Renal pelvis (tissue), 1 donor: ENCODE measurements at regions not wholly inside any gene's neighbourhood (a gene's known extent, or its start where the extent isn't known, plus 50 kb on each side); places are given as distances from the start of the nearest gene placed in this dataset.
"Not testable (repeated sequence)": the region's sequence is repeated elsewhere in the genome, so short reads cannot be mapped to it uniquely, and the experiment has no call there.

Experiments used
- DNase-seq: peaks from one replicate; pipeline ENCODE4 v3.0.0-alpha.2; 2013

DNA sequence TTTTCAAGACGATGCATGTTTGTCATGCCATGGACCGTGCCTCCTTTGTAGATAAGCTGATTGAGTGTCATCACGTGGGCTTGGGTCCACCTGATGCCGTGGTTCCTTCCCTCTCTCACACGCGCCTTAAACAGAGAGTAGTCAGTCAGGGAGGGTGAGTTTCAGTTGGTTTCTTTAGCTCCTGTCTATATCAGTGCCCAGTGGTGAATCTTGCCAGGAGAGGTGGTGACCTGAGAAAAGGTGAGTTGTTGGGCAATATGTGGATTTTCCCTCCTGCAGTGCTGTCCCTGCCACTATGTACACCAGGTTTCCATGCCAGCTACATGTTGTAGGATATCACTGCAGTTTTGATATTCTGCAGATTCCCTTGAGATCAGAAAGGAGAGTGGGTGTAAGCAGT, 129.7 kb downstream of the LAT start:
- DNase-seq: no peak

DNA sequence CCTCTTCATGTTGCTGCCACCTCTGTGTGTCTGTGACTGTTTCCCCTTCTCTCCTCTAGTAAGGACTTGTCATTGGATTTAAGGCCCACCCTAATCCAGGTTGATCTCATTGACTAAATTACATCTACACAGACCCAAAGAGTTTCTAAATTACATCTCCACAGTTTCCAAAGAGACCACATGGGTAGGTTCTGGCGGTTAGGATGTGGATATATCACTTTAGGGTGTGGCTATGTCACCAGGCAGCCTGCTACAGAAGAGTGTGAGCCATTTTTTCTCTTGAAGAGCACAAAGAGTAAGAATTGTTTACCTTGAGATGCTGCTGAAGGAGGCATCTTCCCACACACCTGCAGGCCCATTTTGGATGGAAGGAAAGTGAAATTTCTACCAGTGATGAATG, 128.6 kb downstream of the LAT start:
- not testable (repeated sequence) for DNase-seq

DNA sequence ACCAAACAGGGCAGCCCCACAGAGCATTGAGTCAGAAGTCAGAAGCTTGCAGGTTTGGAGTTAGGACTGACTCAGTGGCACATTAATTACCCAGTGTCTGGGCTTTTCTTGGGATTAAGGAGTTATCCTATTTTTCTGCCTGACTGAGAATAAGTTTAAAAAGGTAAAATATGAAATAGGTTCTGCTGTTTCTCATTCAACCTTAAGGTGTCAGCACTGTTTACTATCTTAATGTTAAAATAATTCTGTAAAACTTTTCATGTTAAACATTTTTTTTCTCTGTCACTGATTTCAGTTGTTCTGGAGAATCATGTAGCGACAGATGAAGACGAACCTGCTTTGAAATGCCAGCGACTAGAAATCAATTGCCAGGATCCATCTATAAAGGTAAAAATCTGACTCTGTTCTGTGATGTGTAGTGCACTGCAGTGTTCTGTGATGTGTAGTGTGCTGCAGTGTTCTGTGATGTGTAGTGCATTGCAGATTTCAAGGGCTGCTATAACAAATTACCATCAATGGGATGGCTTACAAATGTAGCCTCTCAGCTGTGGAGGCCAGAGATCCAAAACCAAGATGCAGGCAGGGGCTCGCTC, 128.0 kb downstream of the LAT start:
- no peak for DNase-seq

DNA sequence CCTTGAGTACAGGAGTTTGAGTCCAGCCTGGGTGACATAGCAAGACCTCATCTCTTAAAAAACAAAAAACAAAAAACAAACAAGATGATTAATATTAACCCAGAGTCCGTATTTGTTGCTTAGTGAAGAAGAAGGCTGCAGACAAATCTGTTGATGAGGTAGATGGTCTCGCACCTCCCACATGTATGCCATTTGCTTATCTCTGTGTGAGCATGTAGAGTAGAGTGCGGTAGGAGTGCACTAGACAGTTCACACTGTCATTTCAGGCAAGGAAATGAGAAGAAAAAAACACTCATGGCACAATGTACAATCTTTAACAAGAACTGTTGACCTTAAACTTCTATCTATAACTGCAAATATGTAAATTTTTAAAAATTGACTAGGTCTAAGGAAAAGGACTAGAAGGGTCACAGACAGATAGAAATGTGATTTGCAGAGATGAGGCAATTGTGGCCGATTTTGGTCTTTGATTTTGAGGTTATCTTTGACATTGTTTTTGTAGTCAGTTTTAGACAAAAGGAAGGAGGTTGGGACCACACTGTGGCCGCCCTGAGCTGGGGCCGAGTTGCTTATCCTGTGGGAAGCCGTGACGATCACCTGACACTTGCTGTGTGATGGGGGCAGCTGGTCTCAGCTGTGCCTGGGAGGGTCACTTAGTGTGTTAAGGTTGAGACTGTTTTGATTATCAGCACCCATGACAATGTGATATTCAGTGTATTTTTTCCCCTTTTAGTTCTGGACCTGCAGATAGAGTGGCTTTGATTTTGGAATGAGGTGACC, 127.2 kb downstream of the LAT start:
- not testable (repeated sequence) for DNase-seq

DNA sequence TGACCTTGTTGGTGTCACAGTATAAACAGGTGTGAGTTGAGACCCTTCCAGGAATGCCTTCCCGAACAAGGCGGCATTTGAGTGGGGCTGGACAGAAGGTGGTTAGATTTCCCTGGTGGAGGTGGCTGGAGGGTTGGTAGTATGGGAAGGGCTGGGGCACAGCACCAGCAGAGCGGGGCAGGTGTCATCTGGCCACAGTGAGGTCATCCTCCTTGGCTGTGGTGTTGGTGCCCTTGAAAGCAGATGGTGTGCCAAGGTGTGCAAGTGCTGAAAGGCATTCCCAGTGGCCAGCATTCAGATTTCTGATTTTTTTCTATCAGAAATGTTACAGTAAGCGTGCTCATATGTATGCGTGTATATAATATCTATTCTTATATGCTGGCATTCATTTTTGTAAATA, 126.6 kb downstream of the LAT start:
- no peak for DNase-seq

DNA sequence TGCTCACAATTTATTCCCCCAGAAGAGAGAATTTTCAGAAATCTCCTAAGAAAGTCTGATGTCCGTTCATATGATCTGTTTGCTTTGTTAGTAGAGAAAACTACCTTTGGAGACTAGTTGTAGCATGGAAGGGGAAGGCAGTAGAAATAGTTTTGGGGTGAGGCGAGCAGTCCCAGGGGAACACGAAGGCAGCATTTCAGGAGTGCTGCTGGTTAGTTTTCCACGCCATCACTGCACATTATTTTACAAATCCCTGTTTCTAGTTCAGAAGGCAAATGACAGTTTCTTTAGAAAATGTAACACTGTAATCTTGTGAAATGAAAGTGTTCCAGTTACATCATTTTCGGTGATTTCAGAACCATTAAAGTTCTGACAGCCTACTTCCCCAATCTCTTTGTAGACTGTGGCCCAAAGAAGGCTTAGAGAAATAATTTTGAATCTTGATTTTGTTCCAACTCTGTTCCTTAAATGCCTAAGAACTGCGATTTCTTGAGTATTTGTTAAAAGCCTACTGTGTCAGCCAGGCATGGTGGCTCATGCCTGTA, 123.8 kb downstream of the LAT start:
- DNase-seq: not testable (repeated sequence)

DNA sequence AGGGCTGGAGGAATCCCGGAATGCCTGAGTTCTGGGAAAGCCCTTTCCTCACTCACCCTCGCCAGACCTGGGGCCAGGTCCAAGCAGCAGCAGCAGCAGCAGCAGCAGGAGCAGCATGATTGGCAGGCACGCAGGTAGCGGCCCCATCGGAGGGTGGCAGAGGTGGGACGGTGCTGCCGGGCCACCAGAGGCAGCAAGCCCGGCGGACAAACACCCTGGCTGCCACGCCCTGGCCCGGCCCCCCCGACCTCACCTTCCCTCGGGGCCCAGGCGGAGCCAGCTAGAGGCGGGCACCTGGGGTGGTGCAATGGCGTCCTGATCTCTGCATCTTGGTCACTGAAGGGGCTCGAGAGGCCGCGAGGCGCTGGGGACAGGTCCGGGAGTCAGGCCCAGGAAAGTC, 122.4 kb downstream of the LAT start:
- DNase-seq: no peak

DNA sequence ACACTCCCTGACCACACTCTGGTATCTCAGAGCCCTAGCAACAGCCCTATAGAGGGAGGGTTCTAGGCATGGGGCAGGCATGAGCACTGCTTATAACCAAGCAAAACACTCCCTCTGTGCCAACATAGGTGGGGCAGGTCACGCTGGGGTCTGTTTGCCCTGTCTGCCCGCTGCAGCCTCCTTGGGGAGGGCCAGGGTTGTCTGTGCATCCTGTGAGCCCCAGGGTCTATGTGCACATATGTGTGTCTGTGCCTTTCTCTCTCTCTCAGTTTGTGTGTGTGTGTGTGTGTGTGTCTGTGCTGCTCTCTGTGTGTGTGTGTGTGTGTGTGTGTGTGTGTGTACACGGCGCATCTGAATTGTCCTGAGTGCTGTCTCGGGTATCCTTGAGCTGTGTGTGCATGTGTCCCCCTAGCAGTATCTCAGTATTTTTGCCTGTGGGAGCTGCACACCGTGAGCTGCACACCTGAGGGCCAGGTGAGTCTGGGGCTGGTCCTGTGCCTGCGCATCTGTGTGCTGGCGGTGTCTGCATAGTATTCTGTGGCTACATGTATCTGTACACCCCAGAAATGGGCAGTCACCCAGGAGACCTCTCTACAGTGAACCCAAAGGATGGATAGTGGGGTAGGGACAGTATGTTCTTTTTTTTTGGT, 121.5 kb downstream of the LAT start:
- not testable (repeated sequence) for DNase-seq

DNA sequence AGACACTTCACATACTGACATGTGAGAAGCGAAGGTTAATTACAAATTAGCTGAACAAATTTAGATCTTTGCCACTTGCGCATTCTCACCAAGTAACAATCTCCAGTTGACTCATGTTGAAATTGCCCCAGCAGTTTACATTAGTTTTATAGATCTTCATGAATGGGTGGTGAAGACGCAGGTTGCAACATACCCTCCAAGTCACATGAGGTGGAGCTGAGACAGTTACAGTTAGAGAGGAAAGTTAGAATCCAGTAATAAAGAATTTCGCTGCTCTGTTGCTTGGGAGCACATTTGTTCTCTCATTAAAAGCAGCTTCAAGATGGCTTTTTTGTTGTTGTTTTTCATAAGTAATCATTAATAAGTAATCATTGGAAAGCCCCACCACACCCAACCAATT, 119.7 kb downstream of the LAT start:
- DNase-seq: not testable (repeated sequence)

DNA sequence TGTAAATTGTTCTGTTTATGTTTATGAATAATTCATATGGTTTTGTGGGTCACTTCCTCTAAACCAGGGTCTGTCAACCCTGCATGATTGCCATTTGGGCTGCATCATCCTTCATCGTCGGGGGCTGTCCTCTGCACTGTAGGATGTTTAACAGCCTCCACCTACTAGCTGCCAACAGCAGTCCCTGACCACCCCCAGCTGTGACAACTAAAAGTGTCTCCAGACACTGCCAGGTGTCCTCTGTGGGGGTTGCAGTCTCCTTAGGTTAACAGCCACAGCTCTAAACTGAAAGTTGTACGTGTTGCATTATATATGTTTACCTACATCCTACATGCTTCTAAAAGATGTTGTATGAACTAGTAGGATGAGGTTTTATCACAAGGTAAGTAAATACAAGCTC, 113.1 kb downstream of the LAT start:
- not testable (repeated sequence) for DNase-seq

DNA sequence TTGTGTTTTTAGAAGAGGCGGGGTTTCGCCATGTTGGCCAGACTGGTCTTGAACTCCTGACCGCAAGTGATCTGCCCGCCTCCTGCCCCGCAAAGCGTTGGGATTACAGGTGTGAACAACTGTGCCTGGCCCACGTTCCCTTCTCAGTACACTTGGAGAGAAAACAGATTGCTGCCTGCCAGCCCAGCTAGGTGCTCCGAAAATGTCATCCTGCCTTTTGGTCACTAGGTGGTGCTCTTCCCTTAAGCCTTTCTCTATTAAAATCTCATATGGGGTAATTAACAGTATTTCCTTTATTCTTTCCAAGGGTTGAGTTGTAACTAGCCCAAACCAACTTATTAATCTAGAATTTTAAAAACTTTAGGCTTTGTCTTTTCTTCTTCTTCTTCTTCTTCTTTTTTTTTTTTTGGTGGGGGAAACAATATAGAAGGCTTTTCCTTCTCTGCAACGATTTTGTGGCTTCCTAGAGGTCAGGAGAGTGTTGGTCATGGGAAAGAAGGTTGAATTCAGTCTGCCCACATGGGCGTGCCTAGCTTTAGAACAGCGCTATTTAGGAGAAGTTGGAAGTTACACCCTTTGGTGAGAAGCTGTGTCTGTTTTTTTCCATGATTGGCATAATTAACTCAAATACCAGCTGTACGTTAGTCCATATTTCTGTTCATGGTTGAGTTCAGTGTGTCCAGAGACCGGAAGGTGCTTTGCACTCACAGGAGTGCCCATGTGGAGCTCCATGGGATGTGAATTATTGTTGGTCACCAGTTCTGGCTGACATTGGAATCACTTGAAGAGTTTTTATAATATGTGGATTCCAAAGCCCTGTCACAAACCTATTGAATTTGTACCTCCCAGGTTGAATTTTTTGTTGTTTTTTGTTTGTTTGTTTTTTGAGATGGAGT, 110.1 kb downstream of the LAT start:
- not testable (repeated sequence) for DNase-seq

DNA sequence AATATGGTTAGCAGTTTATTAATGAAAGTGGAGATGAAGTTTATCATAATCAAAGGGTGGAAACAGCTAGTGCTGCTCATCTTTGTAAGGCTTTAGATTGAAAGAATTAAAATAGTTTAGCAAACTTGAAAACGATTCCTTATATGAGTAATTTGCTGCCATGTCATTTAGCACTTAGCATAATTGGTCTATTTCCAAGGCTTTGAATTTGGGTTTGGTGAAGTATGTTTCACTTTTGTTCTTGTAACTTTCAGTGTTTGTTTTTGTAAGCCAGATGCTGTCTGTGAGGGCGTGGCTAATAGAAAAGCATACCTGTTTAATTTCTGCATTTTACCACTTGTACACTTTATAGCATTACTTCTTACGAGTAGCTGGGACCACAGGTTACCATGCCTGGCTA, 109.5 kb downstream of the LAT start:
- DNase-seq: not testable (repeated sequence)

DNA sequence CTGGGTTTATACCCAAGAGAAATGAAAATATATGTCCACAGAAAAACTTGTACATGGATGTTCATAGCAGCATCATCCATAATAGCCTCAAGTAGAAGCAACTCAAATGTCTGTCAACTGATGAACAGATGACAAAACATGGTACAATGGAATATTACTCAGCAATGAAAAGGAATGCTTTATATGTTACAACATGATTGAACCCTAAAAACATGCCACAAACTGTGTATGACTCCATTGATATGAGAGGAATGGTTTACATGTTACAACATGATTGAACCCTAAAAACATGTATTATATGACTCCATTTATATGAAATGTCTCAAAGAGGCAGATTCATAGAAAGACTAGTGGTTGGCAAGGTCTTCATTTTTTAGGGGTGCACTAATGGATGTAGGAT, 104.8 kb downstream of the LAT start:
- not testable (repeated sequence) for DNase-seq

DNA sequence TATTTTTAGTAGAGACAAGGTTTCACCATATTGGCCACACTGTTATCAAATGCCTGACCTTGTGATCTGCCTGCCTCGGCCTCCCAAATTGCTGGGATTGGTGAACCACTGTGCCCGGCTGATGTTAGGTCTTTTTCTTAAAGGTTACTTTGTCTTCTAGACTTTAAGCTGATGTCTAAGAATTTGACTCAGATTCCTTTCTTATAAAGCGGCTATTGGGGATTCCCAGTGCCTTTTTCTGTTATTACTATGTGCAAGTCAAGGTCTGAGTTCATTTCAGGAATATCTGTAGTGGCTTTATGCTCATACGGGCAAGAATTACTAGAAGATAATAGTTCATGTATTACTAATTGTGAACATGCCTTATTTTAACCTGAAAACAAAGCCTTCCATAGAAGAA, 102.8 kb downstream of the LAT start:
- DNase-seq: not testable (repeated sequence)

DNA sequence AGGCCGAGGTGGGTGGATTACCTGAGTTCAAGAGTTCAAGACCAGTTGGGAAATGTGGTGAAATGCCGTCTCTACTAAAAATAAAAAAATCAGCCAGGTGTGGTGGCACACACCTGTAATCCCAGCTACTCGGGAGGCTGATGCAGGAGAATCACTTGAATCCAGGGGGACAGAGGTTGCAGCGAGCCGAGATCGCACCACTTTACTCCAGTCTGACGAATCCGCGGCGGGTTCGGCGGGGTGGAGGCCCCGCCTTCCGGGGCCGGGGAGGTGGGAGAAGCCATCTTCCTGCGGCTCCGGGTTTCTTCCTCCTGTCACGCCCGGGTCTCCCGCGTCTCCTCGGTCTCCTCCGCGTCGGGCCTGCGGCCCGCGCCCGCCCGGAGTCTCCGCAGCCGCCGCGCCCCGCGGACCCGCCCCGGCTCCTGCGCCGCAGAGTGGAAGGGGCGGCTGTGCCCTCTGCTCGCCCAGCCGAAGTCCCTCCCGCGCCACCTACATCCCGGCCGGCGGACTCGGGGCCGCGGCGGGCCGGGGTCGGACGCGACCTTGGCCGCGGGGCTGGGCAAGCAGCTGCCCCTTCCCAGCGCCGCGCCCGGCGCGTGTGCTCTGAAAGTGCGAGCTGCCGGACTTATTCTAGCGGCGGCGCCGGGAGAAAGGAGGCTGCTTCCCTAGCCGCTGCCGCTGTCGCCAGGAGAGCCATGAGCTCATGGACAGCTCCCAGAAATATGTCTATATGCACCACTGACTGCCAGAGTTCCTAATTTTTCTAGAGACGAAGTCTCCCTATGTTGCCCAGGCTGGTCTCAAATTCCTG, 97.2 kb downstream of the LAT start:
- DNase-seq: peak; percentile 4

DNA sequence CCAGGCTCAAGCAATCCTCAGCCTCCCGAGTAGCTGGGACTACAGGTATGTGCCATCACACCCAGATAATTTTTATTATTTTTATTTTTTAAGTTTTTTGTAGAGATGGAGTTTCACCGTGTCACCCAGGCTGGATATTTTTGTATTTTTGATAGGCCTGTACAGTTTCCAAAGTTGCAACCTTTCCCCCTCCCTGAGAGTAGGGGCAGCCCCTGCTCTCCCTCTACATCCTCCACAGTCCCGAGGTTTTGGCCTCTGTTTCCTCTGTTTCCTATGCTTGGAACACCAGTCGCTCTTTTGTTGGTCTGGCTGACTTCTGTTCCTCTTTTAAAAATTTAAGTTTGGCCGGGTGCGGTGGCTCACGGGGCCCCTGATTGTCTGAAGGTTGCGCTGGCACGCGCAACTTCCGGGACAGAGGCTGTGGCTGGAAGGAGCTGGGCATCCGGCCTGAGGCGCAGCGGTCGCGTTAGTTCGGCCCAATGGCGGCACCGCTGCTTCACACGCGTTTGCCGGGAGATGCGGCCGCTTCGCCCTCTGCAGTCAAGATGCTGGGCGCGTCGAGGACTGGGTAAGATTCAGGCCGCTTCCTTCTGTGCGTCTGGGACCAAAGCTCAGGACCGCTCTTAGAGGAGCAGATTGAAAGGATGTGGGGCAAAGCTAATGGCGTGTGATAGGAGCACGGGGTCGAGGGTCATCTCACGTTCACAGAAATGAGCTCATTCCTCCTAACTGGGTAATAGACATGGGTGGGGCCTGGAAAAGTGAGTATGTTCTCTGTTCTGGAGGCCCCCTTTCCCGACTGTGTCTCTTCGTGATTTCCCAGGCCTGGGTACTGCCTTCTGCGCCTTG, 89.9 kb downstream of the LAT start:
- peak; percentile 2 for DNase-seq

DNA sequence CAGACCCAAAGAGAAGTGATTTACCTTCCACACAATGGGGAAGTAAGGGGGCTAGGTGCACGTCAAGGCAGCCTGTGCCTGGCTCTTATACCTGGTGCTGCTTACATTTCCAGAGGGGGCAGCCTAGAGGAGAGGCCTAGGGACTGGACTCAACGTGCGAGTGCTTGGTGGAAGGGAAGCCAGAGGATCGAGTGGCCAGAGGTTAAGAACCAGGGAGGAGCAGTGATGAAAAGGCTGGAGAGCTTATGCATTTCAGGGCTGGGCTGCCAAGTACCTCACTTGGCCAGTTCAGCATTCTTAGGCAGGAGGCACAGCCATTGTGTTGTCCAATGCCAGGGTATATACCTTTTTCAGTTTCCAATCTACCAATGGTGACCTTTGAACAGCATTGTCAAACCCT, 77.4 kb downstream of the LAT start:
- not testable (repeated sequence) for DNase-seq

DNA sequence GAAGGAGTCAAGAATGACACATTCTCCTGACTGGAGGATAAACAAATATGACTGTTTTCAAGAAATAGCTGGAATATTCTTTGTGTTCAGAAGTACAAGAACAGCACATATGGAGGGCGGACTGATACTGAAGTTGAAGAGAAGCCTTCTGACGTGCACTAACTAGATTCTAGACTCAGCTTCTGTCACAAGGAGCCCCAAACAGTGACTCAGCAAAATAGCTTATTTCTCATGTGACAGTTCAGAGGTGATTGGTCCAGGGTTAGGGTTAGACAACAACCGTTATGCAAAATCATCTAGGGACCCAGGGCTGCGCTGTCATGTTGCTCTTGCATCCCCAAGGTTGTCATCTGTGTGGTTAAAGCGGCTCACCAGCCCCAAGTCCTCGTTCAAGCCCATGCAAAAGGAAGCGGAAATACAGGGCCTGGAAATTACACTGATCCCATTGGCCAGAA, 76.6 kb downstream of the LAT start:
- not testable (repeated sequence) for DNase-seq

DNA sequence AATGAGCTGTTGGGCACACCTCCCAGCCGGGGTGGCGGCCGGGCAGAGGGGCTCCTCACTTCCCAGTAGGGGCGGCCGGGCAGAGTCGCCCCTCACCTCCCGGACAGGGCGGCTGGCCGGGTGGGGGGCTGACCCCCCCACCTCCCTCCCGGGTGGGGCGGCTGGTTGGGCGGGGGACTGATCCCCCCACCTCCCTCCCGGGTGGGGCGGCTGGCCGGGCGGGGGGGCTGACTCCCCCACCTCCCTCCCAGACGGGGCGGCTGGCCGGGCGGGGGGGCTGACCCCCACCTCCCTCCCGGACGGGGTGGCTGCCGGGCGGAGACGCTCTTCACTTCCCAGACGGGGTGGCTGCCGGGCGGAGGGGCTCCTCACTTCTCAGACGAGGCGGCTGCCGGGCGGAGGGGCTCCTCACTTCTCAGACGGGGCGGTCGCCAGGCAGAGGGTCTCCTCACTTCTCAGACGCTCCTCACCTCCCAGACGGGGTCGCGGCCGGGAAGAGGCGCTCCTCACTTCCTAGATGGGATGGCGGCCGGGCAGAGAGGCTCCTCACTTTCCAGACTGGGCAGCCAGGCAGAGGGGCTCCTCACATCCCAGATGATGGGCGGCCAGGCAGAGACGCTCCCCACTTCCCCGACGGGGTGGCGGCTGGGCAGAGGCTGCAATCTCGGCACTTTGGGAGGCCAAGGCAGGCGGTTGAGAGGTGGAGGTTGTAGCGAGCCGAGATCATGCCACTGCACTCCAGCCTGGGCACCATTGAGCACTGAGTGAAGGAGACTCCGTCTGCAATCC, 75.4 kb downstream of the LAT start:
- DNase-seq: not testable (repeated sequence)
